ENCODE measurements at regions not wholly inside any gene's neighbourhood (a gene's known extent, or its start where the extent isn't known, plus 50 kb on each side); places are given as distances from the start of the nearest gene placed in this dataset.

GRCh38 chr2:100764430-100764829 lies 55.5 kb upstream of the NPAS2 start (continued):
- TF ChIP-seq SPI1 (IDR thresholded peaks at IDR 0.05; ENCODE audit: borderline replicate concordance, insufficient read depth, low read depth, low read length) (no peak), CTCF (IDR thresholded peaks at IDR 0.05 in 2 of 3, conservative IDR thresholded peaks at IDR 0.05 in 1 of 3; ENCODE audit: control insufficient read depth in 2 of 3, extremely low read depth in 1 of 3, insufficient read depth in 1 of 3, low read depth in 3 of 3, low read length in 3 of 3) (no peak), RELA (IDR thresholded peaks at IDR 0.05; ENCODE audit: borderline replicate concordance, partially characterized antibody) (no peak), POLR2A (IDR thresholded peaks at IDR 0.05; ENCODE audit: low read depth, low read length) (no peak), SRF (IDR thresholded peaks at IDR 0.05; ENCODE audit: low read depth in 2 of 2, low read length in 2 of 2) (no peak), EED (IDR thresholded peaks at IDR 0.05; ENCODE audit: low read depth) (no peak), NR2F1 (conservative IDR thresholded peaks at IDR 0.05) (no peak)

GRCh38 chr2:100765481-100765880 lies 54.5 kb upstream of the NPAS2 start:
- ChIA-PET RAD21 (ENCODE audit: unreplicated experiment) (no interaction called here), SMC1A (ENCODE audit: uncharacterized antibody, unreplicated experiment) (no interaction called here), POLR2A (no interaction called here), CTCF (no interaction called here)
- Histone ChIP-seq H3K9me3 (replicated peaks; ENCODE audit: control insufficient read depth, insufficient read depth, low read length) (no peaks in the 10 kb centered on the region), H3K27ac (ENCODE audit: control insufficient read depth, insufficient read depth) (no peak overlapping the region), H3K4me3 (no peak overlapping the region), H3K4me1 (ENCODE audit: control insufficient read depth, insufficient read depth, low read length) (no peaks in the 10 kb centered on the region), H3K36me3 (ENCODE audit: control insufficient read depth in 2 of 2, insufficient read depth in 2 of 2, low read length in 1 of 2) (no peaks in the 10 kb centered on the region), H3K4me2 (ENCODE audit: control insufficient read depth, insufficient read depth) (no peak overlapping the region), H2AFZ (ENCODE audit: control insufficient read depth, low read depth, low read length) (no peak overlapping the region), H3K79me2 (ENCODE audit: control insufficient read depth, insufficient read depth, low read length) (no peaks in the 10 kb centered on the region), H3K9ac (ENCODE audit: control insufficient read depth, insufficient read depth, low read length) (no peak overlapping the region), H3K27me3 (replicated peaks in 1 of 2; ENCODE audit: control insufficient read depth in 2 of 2, insufficient read depth in 2 of 2, low read length in 1 of 2) (peaks cover 0 to 2% of the 10 kb centered on the region in 2 experiments; a peak in 1 of 4 replicates), H4K20me1 (ENCODE audit: control insufficient read depth, insufficient read depth) (no peaks in the 10 kb centered on the region)
- 8% methylated on average over 4 of the region's 4 CpGs for WGBS (ENCODE audit: insufficient coverage, insufficient replicate concordance, low lambda C conversion rate, missing lambda C conversion rate)
- ATAC-seq (no peak), FAIRE-seq (no peak), DNase-seq (ENCODE audit: low read depth, low spot score) (no peak)
- in situ Hi-C loops (cut with MboI): no loop called here
- intact Hi-C loops (cut with micrococcal nuclease; ENCODE audit: unreplicated experiment): no loop called here
- no peak for TF ChIP-seq TCF7 (IDR thresholded peaks at IDR 0.05; ENCODE audit: borderline replicate concordance)
- TF ChIP-seq EP300 (IDR thresholded peaks at IDR 0.05; ENCODE audit: borderline replicate concordance in 1 of 2, control insufficient read depth in 1 of 2, low read depth in 2 of 2, low read length in 2 of 2): no peak
- no peak for TF ChIP-seq ATF7 (IDR thresholded peaks at IDR 0.05; ENCODE audit: low read depth)
- no peak for TF ChIP-seq SIN3A (IDR thresholded peaks at IDR 0.05; ENCODE audit: low read depth, low read length)
- no peak for TF ChIP-seq TARDBP (IDR thresholded peaks at IDR 0.05; ENCODE audit: borderline replicate concordance)
- TF ChIP-seq E4F1 (IDR thresholded peaks at IDR 0.05; ENCODE audit: borderline replicate concordance, partially characterized antibody): no peak
- no peak for TF ChIP-seq NR2F1 (conservative IDR thresholded peaks at IDR 0.05)
- TF ChIP-seq SMAD5 (IDR thresholded peaks at IDR 0.05; ENCODE audit: low read depth): no peak
- TF ChIP-seq E2F8 (IDR thresholded peaks at IDR 0.05; ENCODE audit: low read depth, partially characterized antibody): no peak
- no TSS peak for BruUV-seq (replicated peaks)

Data from GM12878 (cell line).